Caco-2 (cell line): ENCODE measurements at regions not wholly inside any gene's neighbourhood (a gene's known extent, or its start where the extent isn't known, plus 50 kb on each side); places are given as distances from the start of the nearest gene placed in this dataset.
A peak's percentile ranks its signal among the peaks of the same experiment; 100 is the strongest.

Source experiments
- BruUV-seq: library from RNA; stranded (reverse); fragments of 400-500 nt; replicated peaks from 2 replicates; lab custom pipeline; 2021; lab: Mats Ljungman, UMichigan
- CTCF ChIA-PET: fragments of 300-600 bp; sonication (Branson Sonifier 250); formaldehyde crosslinking; loops from one replicate; lab custom pipeline; 2022; ENCODE audit warnings: antibody characterized with exemption; lab: Charles Lee
- POLR2A ChIA-PET: fragments of 300-600 bp; sonication (Branson Sonifier 250); formaldehyde crosslinking; loops from one replicate; lab custom pipeline; 2022; ENCODE audit warnings: antibody characterized with exemption; lab: Charles Lee
- DNase-seq, 2 experiments: peaks; one replicate each; pipeline versions ENCODE4 v3.0.0 to v3.0.0-alpha.2; 2020 to 2022
- H3K27me3 ChIP-seq: replicated peaks from 2 replicates; pipeline ENCODE4 v1.6.0; 2011; ENCODE audit warnings: low read length; ENCODE audit not compliant: control insufficient read depth, insufficient read depth
- H3K36me3 ChIP-seq: 2 replicates; pipeline ENCODE4 v1.5.1; 2011; ENCODE audit warnings: low read length; ENCODE audit not compliant: control insufficient read depth, insufficient read depth
- H3K4me1 ChIP-seq: fragments of 250-450 bp; sonication (Bioruptor Pico); 2 replicates; pipeline ENCODE4 v1.5.1; 2020; ENCODE audit warnings: mild to moderate bottlenecking
- H3K4me3 ChIP-seq: 2 replicates; pipeline ENCODE4 v1.5.1; 2011; ENCODE audit warnings: low read depth, mild to moderate bottlenecking, control low read depth, low read length
- H3K9me3 ChIP-seq: fragments of 250-450 bp; sonication (Bioruptor Pico); 2 replicates; pipeline ENCODE4 v1.5.1; 2020; ENCODE audit warnings: mild to moderate bottlenecking, moderate library complexity
- H3K27ac Mint-ChIP-seq: one replicate; pipeline ENCODE4 v1.8.0; 2022; ENCODE audit warnings: mixed read lengths; ENCODE audit not compliant: unreplicated experiment
- H3K27me3 Mint-ChIP-seq: one replicate; pipeline ENCODE4 v1.8.0; 2022; ENCODE audit warnings: mixed read lengths; ENCODE audit not compliant: insufficient read depth, unreplicated experiment
- H3K36me3 Mint-ChIP-seq: one replicate; pipeline ENCODE4 v1.8.0; 2022; ENCODE audit warnings: mild to moderate bottlenecking, mixed read lengths; ENCODE audit not compliant: insufficient read depth, unreplicated experiment
- H3K4me1 Mint-ChIP-seq: one replicate; pipeline ENCODE4 v1.8.0; 2022; ENCODE audit warnings: low read depth, mixed read lengths; ENCODE audit not compliant: unreplicated experiment
- H3K4me3 Mint-ChIP-seq: one replicate; pipeline ENCODE4 v1.8.0; 2022; ENCODE audit warnings: mild to moderate bottlenecking, moderate library complexity, mixed read lengths; ENCODE audit not compliant: unreplicated experiment
- H3K9me3 Mint-ChIP-seq: one replicate; pipeline ENCODE4 v1.8.0; 2022; ENCODE audit warnings: mixed read lengths; ENCODE audit not compliant: unreplicated experiment
- CTCF ChIP-seq, 2 experiments: fragments of 200-600 bp in 1 of 2; IDR thresholded peaks; 1 replicate in 1 of 2; 2 replicates in 1 of 2; pipeline versions ENCODE4 v1.5.1 to v1.8.0; 2011 to 2022; ENCODE audit warnings: antibody characterized with exemption in 1 of 2, control low read depth in 1 of 2, inconsistent platforms in 1 of 2, low read depth in 1 of 2, low read length in 1 of 2, mild to moderate bottlenecking in 1 of 2, moderate library complexity in 1 of 2; ENCODE audit not compliant: insufficient read depth in 1 of 2, severe bottlenecking in 1 of 2, unreplicated experiment in 1 of 2
- intact Hi-C: fragments of 100-400 bp; cut with micrococcal nuclease; formaldehyde crosslinking; loops from one replicate; pipeline ENCODE4 v1.10.0; 2022; ENCODE audit not compliant: unreplicated experiment

GRCh38 chr11:37718431-37718999 is 1120.5 kb upstream of the RAG2 start:
- TF ChIP-seq CTCF (IDR thresholded peaks at IDR 0.05; ENCODE audit: insufficient read depth in 1 of 2, low read depth in 1 of 2, low read length in 1 of 2, severe bottlenecking in 1 of 2, unreplicated experiment in 1 of 2) = no peak
- Histone ChIP-seq H3K4me3 (no peak overlapping the region), H3K36me3 (no peaks in the 10 kb centered on the region), H3K27me3 (no peaks in the 10 kb centered on the region), H3K4me1 (no peaks in the 10 kb centered on the region), H3K9me3 (no peaks in the 10 kb centered on the region)
- no TSS peak for BruUV-seq
- H3K27ac Mint-ChIP-seq = no peak overlapping the region
- H3K27me3 Mint-ChIP-seq = no peaks in the 10 kb centered on the region
- ChIA-PET POLR2A (no interaction called here), CTCF (interaction anchor here (0.5 kb wide), 1 partner anchor 13 kb away, joined by 3 read pairs; no protein-coding TSS in a partner anchor)
- no peak overlapping the region for H3K4me3 Mint-ChIP-seq
- H3K4me1 Mint-ChIP-seq = no peaks in the 10 kb centered on the region
- no peaks in the 10 kb centered on the region for H3K36me3 Mint-ChIP-seq
- no peak for DNase-seq
- intact Hi-C loops = no loop called here
- no peaks in the 10 kb centered on the region for H3K9me3 Mint-ChIP-seq

- H3K36me3 ChIP-seq = no peaks in the 10 kb centered on the region
- Mint-ChIP-seq H3K36me3 (no peaks in the 10 kb centered on the region), H3K27me3 (no peaks in the 10 kb centered on the region), H3K4me1 (no peaks in the 10 kb centered on the region), H3K9me3 (no peaks in the 10 kb centered on the region), H3K4me3 (no peak overlapping the region), H3K27ac (no peak overlapping the region)
- peak; percentile 7 to 28 for TF ChIP-seq CTCF (IDR thresholded peaks at IDR 0.05; ENCODE audit: insufficient read depth in 1 of 2, low read depth in 1 of 2, low read length in 1 of 2, severe bottlenecking in 1 of 2, unreplicated experiment in 1 of 2)
- H3K27me3 ChIP-seq = no peaks in the 10 kb centered on the region
- CTCF ChIA-PET = no interaction called here
- no TSS peak for BruUV-seq
- intact Hi-C loops = no loop called here
- peak in 1 of 2 experiments; percentile 14 for DNase-seq
- no peaks in the 10 kb centered on the region for H3K4me1 ChIP-seq
- no peaks in the 10 kb centered on the region for H3K9me3 ChIP-seq
- H3K4me3 ChIP-seq = no peak overlapping the region
- POLR2A ChIA-PET = no interaction called here
These were observed 1114.2 kb upstream of the RAG2 start for GRCh38 chr11:37712251-37712650.

DNA sequence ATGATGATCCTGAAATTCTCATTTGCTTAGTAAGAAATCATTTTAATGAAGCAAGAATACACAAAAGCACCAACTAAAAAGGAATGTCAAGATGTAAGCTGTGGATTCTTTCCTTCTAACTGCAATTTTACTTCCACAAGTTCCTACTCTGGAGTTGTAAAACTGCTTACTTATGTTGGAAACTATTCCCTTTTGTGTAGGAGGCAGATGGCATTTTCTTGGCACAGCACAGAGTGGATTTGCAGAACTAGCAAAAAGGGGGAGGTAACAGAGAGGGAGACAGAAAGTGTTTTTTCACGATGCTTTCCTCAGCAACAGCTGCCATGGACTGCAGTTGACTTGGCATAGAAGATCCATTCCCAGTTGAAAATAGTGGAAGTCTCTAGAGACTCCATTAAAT is 1112.0 kb upstream of the RAG2 start:
- BruUV-seq = no TSS peak
- no peak for TF ChIP-seq CTCF (IDR thresholded peaks at IDR 0.05; ENCODE audit: insufficient read depth in 1 of 2, low read depth in 1 of 2, low read length in 1 of 2, severe bottlenecking in 1 of 2, unreplicated experiment in 1 of 2)
- POLR2A ChIA-PET = no interaction called here
- Mint-ChIP-seq H3K27ac (no peak overlapping the region), H3K27me3 (no peaks in the 10 kb centered on the region), H3K4me3 (no peak overlapping the region), H3K4me1 (no peaks in the 10 kb centered on the region), H3K36me3 (no peaks in the 10 kb centered on the region), H3K9me3 (no peaks in the 10 kb centered on the region)
- Histone ChIP-seq H3K4me1 (no peaks in the 10 kb centered on the region), H3K9me3 (no peaks in the 10 kb centered on the region), H3K27me3 (no peaks in the 10 kb centered on the region), H3K36me3 (no peaks in the 10 kb centered on the region), H3K4me3 (no peak overlapping the region)
- DNase-seq = no peak
- intact Hi-C loops = no loop called here
- CTCF ChIA-PET = no interaction called here
